Endothelial cell of umbilical vein (primary cell): ENCODE measurements at regions not wholly inside any gene's neighbourhood (a gene's known extent, or its start where the extent isn't known, plus 50 kb on each side); places are given as distances from the start of the nearest gene placed in this dataset.

Source experiments
- BruUV-seq: library from RNA; stranded (reverse); fragments of 400-500 nt; replicated peaks from 2 replicates; lab custom pipeline; 2021; lab: Mats Ljungman, UMichigan
- CTCF ChIA-PET: fragments of 300-600, 350-600 bp; sonication (Branson Sonifier 250); formaldehyde crosslinking; loops from one replicate; lab custom pipeline; 2021; ENCODE audit warnings: antibody characterized with exemption, inconsistent platforms; lab: Charles Lee
- POLR2A ChIA-PET: fragments of 300-600, 350-600 bp; sonication (Branson Sonifier 250); formaldehyde crosslinking; loops from one replicate; lab custom pipeline; 2021; ENCODE audit warnings: antibody characterized with exemption, inconsistent platforms; lab: Charles Lee
- DNase-seq: peaks from one replicate; pipeline ENCODE4 v3.0.0-alpha.2; 2011; ENCODE audit warnings: low read depth, low spot score
- FAIRE-seq: peaks from 2 replicates; lab custom pipeline; 2011; peaks lifted over from hg19 to GRCh38; lab: Jason Lieb, UNC
- H2AFZ ChIP-seq: 2 replicates; pipeline ENCODE4 v1.6.0; 2012; ENCODE audit warnings: low read depth, low read length, control low read depth, inconsistent platforms
- H3K27ac ChIP-seq: 2 replicates; pipeline ENCODE4 v1.5.1; 2011; ENCODE audit warnings: low read depth, mild to moderate bottlenecking, control low read depth, low read length, moderate library complexity; ENCODE audit not compliant: insufficient read depth
- H3K27me3 ChIP-seq, 2 experiments: 2 replicates each; pipeline versions ENCODE4 v1.6.0 to v1.6.1; 2011; ENCODE audit warnings: low read length in 2 of 2, mixed read lengths in 1 of 2; ENCODE audit not compliant: control insufficient read depth in 2 of 2, insufficient read depth in 2 of 2
- H3K36me3 ChIP-seq, 2 experiments: 2 replicates in 1 of 2; 3 replicates in 1 of 2; pipeline ENCODE4 v1.5.1; 2011; ENCODE audit warnings: low read length in 2 of 2, mild to moderate bottlenecking in 1 of 2, moderate library complexity in 1 of 2; ENCODE audit not compliant: control insufficient read depth in 2 of 2, insufficient read depth in 2 of 2; ENCODE audit errors: extremely low read depth in 1 of 2
- H3K4me1 ChIP-seq: 3 replicates; pipeline ENCODE4 v1.5.1; 2011; ENCODE audit warnings: mild to moderate bottlenecking, low read length; ENCODE audit not compliant: control insufficient read depth, insufficient read depth; ENCODE audit errors: extremely low read depth
- H3K4me2 ChIP-seq: 2 replicates; pipeline ENCODE4 v1.6.1; 2011; ENCODE audit warnings: low read length, control low read depth, mixed read lengths; ENCODE audit not compliant: insufficient read depth
- H3K4me3 ChIP-seq, 3 experiments: fragments of 200-600 bp in 1 of 3; sonication (generic), shearing (Covaris generic) in 1 of 3; replicated peaks in 1 of 3; 2 replicates each; pipeline ENCODE4 v1.5.1; 2011 to 2016; ENCODE audit warnings: control low read depth in 3 of 3, low read length in 3 of 3, mild to moderate bottlenecking in 2 of 3, inconsistent platforms in 1 of 3, low read depth in 1 of 3, moderate library complexity in 1 of 3; ENCODE audit not compliant: insufficient read depth in 1 of 3
- H3K79me2 ChIP-seq: 2 replicates; pipeline ENCODE4 v1.6.0; 2012; ENCODE audit warnings: low read length, inconsistent platforms; ENCODE audit not compliant: control insufficient read depth, insufficient read depth
- H3K9ac ChIP-seq: replicated peaks from 2 replicates; pipeline ENCODE3; 2011; ENCODE audit warnings: low read length, control low read depth; ENCODE audit not compliant: insufficient read depth; ENCODE audit errors: extremely low read depth
- H3K9me1 ChIP-seq: replicated peaks from 3 replicates; pipeline ENCODE4 v1.6.0; 2011; ENCODE audit warnings: mild to moderate bottlenecking, low read length; ENCODE audit not compliant: control insufficient read depth, insufficient read depth; ENCODE audit errors: extremely low read depth
- H3K9me3 ChIP-seq: replicated peaks from 2 replicates; pipeline ENCODE4 v1.5.1; 2012; ENCODE audit warnings: low read length, inconsistent platforms; ENCODE audit not compliant: control insufficient read depth, insufficient read depth
- H4K20me1 ChIP-seq: replicated peaks from 2 replicates; pipeline ENCODE3; 2011; ENCODE audit warnings: mild to moderate bottlenecking, low read length; ENCODE audit not compliant: control insufficient read depth, insufficient read depth; ENCODE audit errors: extremely low read depth
- EZH2 ChIP-seq: IDR thresholded peaks from 2 replicates; pipeline ENCODE4 v1.6.1; 2012; ENCODE audit warnings: borderline replicate concordance, low read depth, mild to moderate bottlenecking, moderate library complexity, low read length, inconsistent platforms; ENCODE audit not compliant: severe bottlenecking
- FOS ChIP-seq: IDR thresholded peaks from 2 replicates; pipeline ENCODE4 v1.6.1; 2011; ENCODE audit warnings: mild to moderate bottlenecking, low read length, moderate library complexity, borderline replicate concordance; ENCODE audit not compliant: insufficient read depth
- GATA2 ChIP-seq: IDR thresholded peaks from 2 replicates; pipeline ENCODE4 v1.7.0; 2011; ENCODE audit warnings: low read depth, mild to moderate bottlenecking, moderate library complexity, mixed read lengths, low read length; ENCODE audit not compliant: insufficient read length, insufficient read depth
- JUN ChIP-seq: IDR thresholded peaks from 2 replicates; pipeline ENCODE4 v1.6.1; 2011; ENCODE audit warnings: borderline replicate concordance, low read depth; ENCODE audit not compliant: insufficient read length, insufficient read depth
- MYC ChIP-seq: IDR thresholded peaks from one replicate; pipeline ENCODE4 v1.6.1; 2011; ENCODE audit warnings: mild to moderate bottlenecking, low read depth, low read length
- POLR2A ChIP-seq: IDR thresholded peaks from 2 replicates; pipeline ENCODE4 v1.6.1; 2012; ENCODE audit warnings: low read depth, mild to moderate bottlenecking, control low read depth, low read length
- POLR2AphosphoS5 ChIP-seq: IDR thresholded peaks from 2 replicates; pipeline ENCODE4 v1.6.1; 2012; ENCODE audit warnings: low read depth, mild to moderate bottlenecking, control low read depth, low read length, moderate library complexity; ENCODE audit not compliant: insufficient read depth
- dilution Hi-C: fragments of 300-500 bp; cut with MboI; formaldehyde crosslinking; loops from one replicate; pipeline ENCODE4 v1.15.0; 2019; ENCODE audit warnings: low sequenced_read_pairs; ENCODE audit not compliant: extremely low pct_ligation_motif_present
- intact Hi-C: fragments of 100-400 bp; cut with micrococcal nuclease; formaldehyde crosslinking; loops from one replicate; pipeline ENCODE4 v1.10.0; 2022
- TF ChIP-seq, protein P1 (sequence below), 2 donors: IDR thresholded peaks; 1 replicate in 1 of 2; 2 replicates in 1 of 2; pipeline ENCODE4 v1.5.1; 2011; ENCODE audit warnings: low read length in 2 of 2, mild to moderate bottlenecking in 2 of 2, moderate library complexity in 2 of 2, control low read depth in 1 of 2, inconsistent platforms in 1 of 2, low read depth in 1 of 2; ENCODE audit not compliant: insufficient read depth in 1 of 2; ENCODE audit errors: extremely low read depth in 1 of 2
- TF ChIP-seq, protein P2 (sequence below): IDR thresholded peaks from 2 replicates; pipeline ENCODE4 v1.6.1; 2011; ENCODE audit not compliant: insufficient read depth, insufficient read length

DNA sequence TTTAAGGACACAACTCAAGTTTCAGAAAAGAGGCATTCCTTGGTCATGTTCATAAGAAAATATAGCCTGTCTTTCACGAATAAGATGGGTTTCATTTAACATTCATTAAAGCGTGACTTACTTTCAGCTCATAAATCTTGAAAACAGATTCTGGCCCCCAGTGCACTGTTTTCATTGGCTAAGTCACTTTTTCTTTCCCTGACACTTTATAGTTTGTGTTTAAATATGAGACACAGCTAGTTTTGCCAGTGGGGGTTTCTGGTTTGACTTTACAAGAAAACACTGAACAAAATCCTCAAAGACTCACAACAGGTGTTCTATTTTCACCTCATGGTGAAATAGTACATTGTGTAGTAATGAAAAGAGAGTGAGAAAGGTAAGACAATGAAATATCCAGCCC lies 65.9 kb downstream of the PHLDA1 start:
- BruUV-seq: no TSS peak
- ChIA-PET POLR2A (no interaction called here), CTCF (no interaction called here)
- Histone ChIP-seq H3K9ac (no peak overlapping the region), H3K4me1 (peaks cover 7% of the 10 kb centered on the region), H3K36me3 (no peaks in the 10 kb centered on the region), H3K9me1 (no peaks in the 10 kb centered on the region), H3K9me3 (no peaks in the 10 kb centered on the region), H4K20me1 (no peaks in the 10 kb centered on the region), H3K79me2 (no peaks in the 10 kb centered on the region), H3K27ac (no peak overlapping the region), H2AFZ (no peak overlapping the region), H3K27me3 (no peaks in the 10 kb centered on the region), H3K4me3 (no peak overlapping the region), H3K4me2 (no peak overlapping the region)
- dilution Hi-C loops: no loop called here
- FAIRE-seq: no peak
- no peak for DNase-seq
- TF ChIP-seq GATA2 (no peak), POLR2A (no peak), JUN (no peak), EZH2 (no peak), POLR2AphosphoS5 (no peak), FOS (no peak), MYC (no peak)
- TF ChIP-seq, protein P1, sequence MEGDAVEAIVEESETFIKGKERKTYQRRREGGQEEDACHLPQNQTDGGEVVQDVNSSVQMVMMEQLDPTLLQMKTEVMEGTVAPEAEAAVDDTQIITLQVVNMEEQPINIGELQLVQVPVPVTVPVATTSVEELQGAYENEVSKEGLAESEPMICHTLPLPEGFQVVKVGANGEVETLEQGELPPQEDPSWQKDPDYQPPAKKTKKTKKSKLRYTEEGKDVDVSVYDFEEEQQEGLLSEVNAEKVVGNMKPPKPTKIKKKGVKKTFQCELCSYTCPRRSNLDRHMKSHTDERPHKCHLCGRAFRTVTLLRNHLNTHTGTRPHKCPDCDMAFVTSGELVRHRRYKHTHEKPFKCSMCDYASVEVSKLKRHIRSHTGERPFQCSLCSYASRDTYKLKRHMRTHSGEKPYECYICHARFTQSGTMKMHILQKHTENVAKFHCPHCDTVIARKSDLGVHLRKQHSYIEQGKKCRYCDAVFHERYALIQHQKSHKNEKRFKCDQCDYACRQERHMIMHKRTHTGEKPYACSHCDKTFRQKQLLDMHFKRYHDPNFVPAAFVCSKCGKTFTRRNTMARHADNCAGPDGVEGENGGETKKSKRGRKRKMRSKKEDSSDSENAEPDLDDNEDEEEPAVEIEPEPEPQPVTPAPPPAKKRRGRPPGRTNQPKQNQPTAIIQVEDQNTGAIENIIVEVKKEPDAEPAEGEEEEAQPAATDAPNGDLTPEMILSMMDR (IDR thresholded peaks at IDR 0.05; ENCODE audit: extremely low read depth in 1 of 2, insufficient read depth in 1 of 2, low read depth in 1 of 2, low read length in 2 of 2): no peak
- TF ChIP-seq, protein P2, sequence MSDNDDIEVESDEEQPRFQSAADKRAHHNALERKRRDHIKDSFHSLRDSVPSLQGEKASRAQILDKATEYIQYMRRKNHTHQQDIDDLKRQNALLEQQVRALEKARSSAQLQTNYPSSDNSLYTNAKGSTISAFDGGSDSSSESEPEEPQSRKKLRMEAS: no peak
- intact Hi-C loops: no loop called here
